GOT3 (cell line): ENCODE measurements at regions not wholly inside any gene's neighbourhood (a gene's known extent, or its start where the extent isn't known, plus 50 kb on each side); places are given as distances from the start of the nearest gene placed in this dataset.
"Not testable (repeated sequence)": the region's sequence is repeated elsewhere in the genome, so short reads cannot be mapped to it uniquely, and the experiment has no call there.

Experiments
- DNase-seq: peaks from one replicate; lab custom pipeline; 2025; ENCODE audit warnings: mixed read lengths; lab: John Stamatoyannopoulos, UW

DNA sequence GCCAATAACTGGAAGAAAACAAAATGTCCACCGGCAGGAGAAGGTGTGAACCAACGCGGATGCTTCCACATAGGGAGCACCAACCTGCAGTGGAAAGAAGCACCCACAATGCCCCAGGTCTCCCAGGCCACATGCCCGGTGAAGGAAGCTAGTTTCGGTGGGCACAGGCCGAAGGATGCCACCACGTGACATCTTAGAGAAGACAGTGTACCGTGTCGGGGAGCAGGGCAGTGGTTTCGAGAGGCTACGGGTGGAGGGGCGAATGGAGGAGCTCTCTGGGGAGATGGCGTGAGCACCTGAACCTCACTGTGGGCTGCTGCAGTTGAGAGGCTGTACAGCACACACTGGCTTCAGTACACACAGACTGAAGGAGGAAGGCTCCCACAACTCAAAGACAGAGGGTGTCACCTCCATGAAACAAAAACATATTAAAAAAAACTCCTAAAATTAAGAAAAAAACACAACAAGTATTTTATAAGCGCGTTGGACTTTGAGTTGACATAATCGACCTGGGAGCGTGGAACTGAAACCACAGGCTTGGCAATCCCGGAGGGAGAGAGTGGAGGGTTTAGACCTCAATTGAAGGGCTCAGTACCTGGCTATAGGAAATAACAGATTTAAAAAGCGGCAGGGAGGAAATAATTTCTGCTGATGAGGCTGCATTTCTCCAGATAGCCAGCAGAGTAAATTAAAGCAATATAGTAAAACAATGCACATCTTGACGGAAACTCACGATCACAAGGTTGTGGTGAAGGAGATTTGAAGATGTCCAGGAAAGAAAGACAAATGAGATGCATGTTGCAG lies 160.1 kb downstream of the RTP5 start:
- DNase-seq: no peak

DNA sequence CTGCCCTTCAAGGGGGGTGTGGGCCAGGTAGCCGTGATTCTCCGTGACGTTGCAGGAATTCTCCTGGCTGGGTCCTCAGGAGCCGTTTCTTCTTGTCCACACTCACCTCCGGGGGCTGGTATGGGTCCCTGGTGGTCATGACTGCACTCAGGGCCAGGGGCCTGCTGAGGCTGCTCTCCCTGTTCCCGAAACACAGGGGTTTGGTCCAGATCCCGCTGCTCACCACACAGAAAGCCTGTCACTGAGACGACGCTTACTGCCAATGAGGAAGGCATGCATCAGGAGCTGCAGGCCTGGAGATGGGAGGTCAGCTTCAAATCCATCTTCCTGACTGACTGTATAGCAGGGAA lies 160.7 kb downstream of the RTP5 start:
- no peak for DNase-seq

- DNase-seq: no peak
Observed at GRCh38 chr2:242030858-242031257, 161.3 kb downstream of the RTP5 start.

DNA sequence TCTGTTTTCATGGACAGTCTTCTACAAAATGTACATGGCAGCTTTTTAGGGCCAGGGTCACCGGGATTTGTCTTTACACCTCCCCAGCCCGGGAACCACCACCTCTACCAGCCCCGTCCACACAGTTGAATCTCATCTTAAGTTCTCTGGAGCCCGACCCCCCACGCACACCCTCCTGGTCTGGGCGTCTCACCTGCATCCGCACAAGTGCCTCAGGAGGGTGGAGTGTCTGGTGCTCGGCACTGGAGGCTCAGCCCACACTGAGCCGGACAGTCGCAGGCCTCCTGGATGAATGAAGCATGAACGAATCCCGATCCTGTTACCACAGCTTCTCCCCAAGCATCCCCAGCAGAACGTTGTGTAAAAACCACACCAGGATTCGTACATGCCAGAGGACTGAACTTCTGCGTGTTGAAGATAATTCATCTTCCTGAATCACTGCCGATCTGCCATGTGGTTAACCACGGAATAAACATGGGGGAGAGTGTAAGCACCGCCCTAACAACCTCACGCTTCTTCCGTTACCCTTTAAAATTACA lies 162.0 kb downstream of the RTP5 start:
- peak; percentile 8 for DNase-seq

GRCh38 chr2:242032780-242033656 lies 163.5 kb downstream of the RTP5 start:
- DNase-seq: no peak

DNA sequence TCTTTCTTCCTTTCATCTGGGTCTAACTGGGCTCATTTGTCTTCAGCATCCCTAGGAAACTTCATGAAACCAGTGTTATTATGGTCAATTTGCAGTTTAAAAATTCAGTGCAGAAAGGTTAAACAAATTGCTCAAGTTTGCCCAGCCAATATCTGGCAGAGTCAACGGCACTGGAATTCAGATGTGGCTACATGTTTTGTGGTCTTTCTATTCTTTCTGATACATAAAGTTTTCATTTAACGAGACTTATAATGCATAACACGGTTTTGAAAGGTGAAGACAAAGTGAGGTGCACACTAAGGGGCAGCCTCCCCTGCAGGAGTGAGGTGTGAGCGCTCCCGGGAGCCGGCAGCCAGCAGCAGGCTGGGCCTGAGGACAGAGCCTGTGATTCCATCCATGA lies 164.6 kb downstream of the RTP5 start:
- no peak for DNase-seq

DNA sequence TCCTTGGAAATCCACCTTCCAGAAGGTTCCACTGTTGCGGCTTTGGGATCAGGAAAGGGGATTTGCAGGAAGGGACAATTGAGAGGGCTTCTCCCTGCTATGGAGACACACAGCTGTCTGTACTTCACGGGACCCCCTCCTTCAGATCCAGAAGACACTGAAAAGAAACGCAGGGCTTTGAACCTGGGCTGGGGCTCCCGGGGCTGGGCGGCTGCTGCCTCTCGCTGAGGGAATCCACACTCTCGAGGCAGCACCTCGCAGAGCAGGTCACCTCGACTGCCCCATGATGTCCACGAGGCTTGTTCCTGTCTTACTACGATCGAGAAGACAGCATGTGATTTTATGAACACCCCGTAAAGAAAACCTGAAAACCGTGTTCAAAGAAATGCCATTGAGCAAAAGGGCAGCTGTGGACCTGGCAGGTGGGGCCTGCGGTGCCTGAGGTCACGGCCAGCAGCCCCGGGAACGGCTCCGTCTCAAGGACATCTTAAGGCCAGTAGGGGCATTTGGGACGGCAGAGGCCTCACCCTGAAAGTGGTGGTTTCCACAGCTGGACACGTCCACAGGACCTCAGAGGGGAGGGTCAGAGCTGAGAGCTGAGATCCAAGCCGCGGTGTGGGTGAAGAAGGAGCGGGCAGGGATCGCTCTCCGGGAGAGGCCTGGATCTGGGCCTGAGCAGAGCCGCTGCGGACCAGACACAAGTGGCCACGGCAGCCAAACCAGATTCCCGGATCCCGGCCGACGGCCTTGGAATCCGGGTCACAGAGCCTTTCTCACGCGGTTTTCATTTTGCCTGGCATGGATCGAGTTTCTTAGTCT lies 165.7 kb downstream of the RTP5 start:
- no peak for DNase-seq

- DNase-seq: no peak
Observed at GRCh38 chr2:242035858-242036652, 166.5 kb downstream of the RTP5 start.

DNA sequence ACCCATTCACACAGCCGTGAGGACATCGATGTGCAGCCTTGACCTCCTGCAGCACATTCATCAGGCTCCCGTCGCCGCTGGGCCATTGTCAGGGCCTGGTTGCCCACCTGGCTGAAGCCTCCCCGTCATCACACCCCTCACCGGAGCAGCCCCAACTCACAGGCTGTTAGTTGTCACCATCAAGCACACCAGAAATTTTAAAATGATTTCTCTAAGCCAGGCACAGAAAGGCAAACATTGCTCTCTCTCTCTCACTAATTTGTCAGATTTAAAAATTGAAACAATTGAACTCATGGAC lies 167.1 kb downstream of the RTP5 start:
- DNase-seq: no peak

GRCh38 chr2:242038166-242038927 lies 168.8 kb downstream of the RTP5 start:
- DNase-seq: no peak

GRCh38 chr2:242038928-242039341 lies 169.4 kb downstream of the RTP5 start:
- no peak for DNase-seq

DNA sequence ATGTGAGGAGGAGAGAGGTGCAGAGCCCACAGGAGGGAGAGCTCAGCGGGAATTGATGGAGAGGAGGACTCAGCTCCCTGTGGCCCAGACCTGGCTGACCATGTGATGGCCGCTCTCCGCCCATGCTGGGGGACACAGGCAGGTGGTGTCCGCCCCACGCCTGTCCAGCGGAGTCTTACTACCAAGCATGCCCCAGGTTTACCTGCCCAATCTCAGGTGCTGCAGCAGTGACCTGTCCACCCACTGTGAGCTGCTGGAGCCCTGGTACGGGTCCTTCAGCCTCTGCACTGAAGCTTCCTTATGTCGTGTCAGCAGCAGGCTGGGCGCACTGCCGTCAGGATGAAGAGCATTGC lies 170.8 kb downstream of the RTP5 start:
- no peak for DNase-seq

GRCh38 chr2:242040681-242041080 lies 171.2 kb downstream of the RTP5 start:
- no peak for DNase-seq

- no peak for DNase-seq
Observed at GRCh38 chr2:242041816-242042215, 172.3 kb downstream of the RTP5 start.

GRCh38 chr2:242043538-242044312 lies 174.2 kb downstream of the RTP5 start:
- DNase-seq: no peak

- no peak for DNase-seq
Observed at GRCh38 chr2:242044313-242044590, 174.7 kb downstream of the RTP5 start.

GRCh38 chr2:242045596-242046144 lies 176.1 kb downstream of the RTP5 start:
- DNase-seq: not testable (repeated sequence)

- DNase-seq: no peak
Observed at GRCh38 chr2:242046206-242046826, 176.8 kb downstream of the RTP5 start.

DNA sequence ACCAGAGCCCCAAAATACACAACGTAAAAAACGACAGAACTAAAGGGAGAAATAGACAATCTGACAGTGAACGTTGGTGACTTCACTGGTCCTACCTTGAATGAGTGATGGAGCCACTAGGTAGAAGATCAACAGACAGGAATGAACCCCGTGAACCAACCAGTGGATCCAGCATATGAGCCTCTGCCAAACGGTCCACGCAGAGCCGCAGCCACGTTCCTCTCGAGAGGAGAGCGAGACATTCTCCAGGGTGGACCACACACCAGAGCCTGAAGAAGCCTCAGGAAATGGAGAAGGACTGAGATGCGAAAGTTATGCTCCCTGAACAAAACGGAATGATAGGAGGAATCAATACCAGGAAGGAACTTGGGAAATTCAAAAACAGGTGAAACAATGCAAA lies 178.4 kb downstream of the RTP5 start:
- no peak for DNase-seq

DNA sequence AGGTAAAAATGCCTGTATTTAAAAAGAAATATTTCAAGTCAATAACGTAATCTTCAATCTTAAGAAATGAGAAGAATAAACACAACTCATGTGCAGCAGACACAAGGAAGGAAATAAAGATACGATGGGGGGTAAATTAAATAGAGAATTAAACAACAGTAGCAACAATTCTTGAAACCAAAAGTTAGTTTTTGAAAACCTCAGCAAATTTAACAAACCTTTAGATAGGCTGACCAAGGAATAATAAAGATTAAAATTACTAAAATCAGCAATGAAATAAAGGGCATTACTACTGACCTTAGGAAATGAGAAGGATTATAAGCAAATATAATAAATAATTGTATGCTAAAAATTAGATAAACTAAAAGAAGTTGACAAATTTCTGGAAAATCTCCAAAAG lies 178.9 kb downstream of the RTP5 start:
- DNase-seq: no peak
